Stomach (tissue), 4 donors: ENCODE measurements at regions not wholly inside any gene's neighbourhood (a gene's known extent, or its start where the extent isn't known, plus 50 kb on each side); places are given as distances from the start of the nearest gene placed in this dataset.

Experiments
- CTCF ChIP-seq, 7 experiments: fragments of 450-650 bp in 4 of 7; fragments of 200-600 bp in 3 of 7; sonication (generic) in 3 of 7; IDR thresholded peaks; one replicate each; pipeline ENCODE4 v1.5.1; 2016 to 2019; ENCODE audit warnings: antibody characterized with exemption in 7 of 7, control low read depth in 2 of 7, mild to moderate bottlenecking in 1 of 7
- POLR2A ChIP-seq, 4 donors: fragments of 450-650 bp; IDR thresholded peaks; one replicate each; pipeline ENCODE4 v1.6.1; 2016; ENCODE audit warnings: antibody characterized with exemption in 4 of 4, control low read depth in 2 of 4, mild to moderate bottlenecking in 1 of 4, moderate library complexity in 1 of 4
- POLR2AphosphoS5 ChIP-seq, 3 donors: sonication (generic); formaldehyde crosslinking; IDR thresholded peaks; one replicate each; pipeline ENCODE4 v1.6.1; 2016; ENCODE audit warnings: antibody characterized with exemption in 3 of 3

GRCh38 chr21:24945910-24946309 lies 661.4 kb downstream of the MRPL39 start:
- TF ChIP-seq POLR2A (IDR thresholded peaks at IDR 0.05) (no peak), CTCF (IDR thresholded peaks at IDR 0.05) (no peak), POLR2AphosphoS5 (IDR thresholded peaks at IDR 0.05) (no peak)
